Bronchial epithelial cell (primary cell): ENCODE measurements at regions not wholly inside any gene's neighbourhood (a gene's known extent, or its start where the extent isn't known, plus 50 kb on each side); places are given as distances from the start of the nearest gene placed in this dataset.

ENCODE experiments used
- DNase-seq: peaks from one replicate; pipeline ENCODE4 v3.0.0-alpha.2; 2010; ENCODE audit warnings: low read depth
- FAIRE-seq: peaks from 2 replicates; lab custom pipeline; 2011; peaks lifted over from hg19 to GRCh38; lab: Jason Lieb, UNC
- H3K27me3 ChIP-seq: 2 replicates; pipeline ENCODE4 v1.5.1; 2011; ENCODE audit warnings: low read length; ENCODE audit not compliant: control insufficient read depth, insufficient read depth
- H3K36me3 ChIP-seq: 2 replicates; pipeline ENCODE4 v1.5.1; 2011; ENCODE audit warnings: low read length; ENCODE audit not compliant: control insufficient read depth, insufficient read depth
- H3K4me3 ChIP-seq: 2 replicates; pipeline ENCODE4 v1.5.1; 2011; ENCODE audit warnings: mild to moderate bottlenecking, low read depth, low read length, control low read depth
- CTCF ChIP-seq: IDR thresholded peaks from 2 replicates; pipeline ENCODE4 v1.5.1; 2011; ENCODE audit warnings: mild to moderate bottlenecking, moderate library complexity, low read length, control low read depth, inconsistent platforms; ENCODE audit not compliant: insufficient read depth, severe bottlenecking

- no peak for DNase-seq
- FAIRE-seq = no peak
Observed at GRCh38 chr20:53870426-53871315, 199.7 kb downstream of the BCAS1 start.

GRCh38 chr20:53869466-53870258 lies 200.7 kb downstream of the BCAS1 start:
- Histone ChIP-seq H3K4me3 (no peak overlapping the region), H3K27me3 (no peaks in the 10 kb centered on the region), H3K36me3 (no peaks in the 10 kb centered on the region)
- TF ChIP-seq CTCF = peak; percentile 87
- FAIRE-seq (no peak), DNase-seq (peak; percentile 83)

More at GRCh38 chr20:53870426-53871315, 199.7 kb downstream of the BCAS1 start:
- H3K27me3 ChIP-seq = no peaks in the 10 kb centered on the region
- no peaks in the 10 kb centered on the region for H3K36me3 ChIP-seq
- TF ChIP-seq CTCF = no peak
- no peak overlapping the region for H3K4me3 ChIP-seq

GRCh38 chr20:53867741-53868351 lies 202.5 kb downstream of the BCAS1 start:
- no peaks in the 10 kb centered on the region for H3K36me3 ChIP-seq
- DNase-seq (peak; percentile 98), FAIRE-seq (no peak)
- TF ChIP-seq CTCF = no peak
- no peak overlapping the region for H3K4me3 ChIP-seq
- no peaks in the 10 kb centered on the region for H3K27me3 ChIP-seq

GRCh38 chr20:53866794-53867740 lies 203.3 kb downstream of the BCAS1 start:
- no peak for TF ChIP-seq CTCF
- Histone ChIP-seq H3K36me3 (no peaks in the 10 kb centered on the region), H3K4me3 (no peak overlapping the region), H3K27me3 (no peaks in the 10 kb centered on the region)
- FAIRE-seq (no peak), DNase-seq (peak; percentile 35)
